Activated CD4-positive, CD25-positive, alpha-beta regulatory T cell treated with anti-CD3 and anti-CD28 coated beads, Interleukin-2, amount 50 U/mL, for 16 hours (primary cell): ENCODE measurements at regions not wholly inside any gene's neighbourhood (a gene's known extent, or its start where the extent isn't known, plus 50 kb on each side); places are given as distances from the start of the nearest gene placed in this dataset.
"Not testable (repeated sequence)": the region's sequence is repeated elsewhere in the genome, so short reads cannot be mapped to it uniquely, and the experiment has no call there.

Experiments
- DNase-seq: peaks from one replicate; pipeline ENCODE4 v3.0.0-alpha.2; 2020; ENCODE audit warnings: low read depth, low spot score

DNA sequence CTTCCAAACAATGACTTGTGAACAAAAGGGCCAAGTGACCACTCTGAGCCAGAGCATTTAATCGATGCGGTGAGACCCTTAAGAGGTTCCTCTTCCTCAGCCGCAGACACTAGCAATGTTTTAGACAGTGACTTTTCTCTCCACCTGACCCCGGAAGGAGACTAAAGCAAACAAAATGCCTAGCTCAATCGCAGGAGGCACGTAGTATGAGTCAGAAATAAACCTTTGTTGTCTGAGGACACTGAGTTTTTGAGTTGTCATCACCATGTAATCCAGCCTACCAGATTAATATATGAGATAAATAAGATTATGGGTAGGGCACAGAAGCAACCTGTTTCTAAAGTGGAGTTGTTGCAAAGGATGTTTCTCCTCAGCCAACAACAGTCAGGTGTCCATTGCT lies 326.2 kb upstream of the DUSP10 start:
- DNase-seq = no peak

DNA sequence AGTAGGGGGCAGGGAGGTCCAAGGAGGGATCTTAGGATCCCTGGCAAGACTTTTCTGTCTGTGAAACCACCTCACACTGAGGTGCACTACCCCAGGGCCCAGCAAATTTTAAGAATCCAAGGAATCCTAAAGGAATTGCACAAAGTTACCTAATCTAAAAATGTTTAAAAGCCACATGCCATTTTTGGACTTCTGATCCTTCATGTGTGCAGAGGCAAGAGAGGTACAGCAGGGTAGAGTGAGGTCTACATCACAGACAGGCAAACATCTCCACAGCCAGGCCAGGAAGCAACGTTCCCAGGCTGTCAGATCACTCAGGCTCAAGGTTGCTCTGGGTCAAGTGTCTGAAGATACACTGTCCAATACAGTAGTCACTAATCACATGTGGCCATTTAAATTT lies 324.6 kb upstream of the DUSP10 start:
- no peak for DNase-seq

- DNase-seq = no peak
These were observed 323.3 kb upstream of the DUSP10 start for GRCh38 chr1:222065234-222065633.

- DNase-seq = no peak
These were observed 322.7 kb upstream of the DUSP10 start for GRCh38 chr1:222064388-222065211.

DNA sequence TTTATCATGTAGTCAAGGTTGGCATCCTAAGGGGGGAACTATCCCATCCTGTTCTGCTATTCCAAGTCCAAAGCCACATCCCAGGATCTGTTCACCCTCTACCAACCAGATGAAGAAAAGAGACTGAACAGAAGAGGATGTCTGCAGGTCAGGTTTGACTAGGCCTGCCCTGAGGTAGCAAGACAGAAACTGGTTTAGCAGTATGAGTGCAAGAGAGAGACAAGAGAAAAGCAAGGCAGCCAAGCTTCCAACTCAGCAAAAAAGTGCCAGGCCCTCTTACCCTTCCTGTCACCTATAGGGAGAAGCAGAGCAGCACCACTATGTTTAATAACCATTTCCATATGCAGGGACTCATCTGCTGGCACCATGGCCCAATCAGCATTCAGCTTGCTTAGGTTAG lies 320.8 kb upstream of the DUSP10 start:
- DNase-seq = no peak

DNA sequence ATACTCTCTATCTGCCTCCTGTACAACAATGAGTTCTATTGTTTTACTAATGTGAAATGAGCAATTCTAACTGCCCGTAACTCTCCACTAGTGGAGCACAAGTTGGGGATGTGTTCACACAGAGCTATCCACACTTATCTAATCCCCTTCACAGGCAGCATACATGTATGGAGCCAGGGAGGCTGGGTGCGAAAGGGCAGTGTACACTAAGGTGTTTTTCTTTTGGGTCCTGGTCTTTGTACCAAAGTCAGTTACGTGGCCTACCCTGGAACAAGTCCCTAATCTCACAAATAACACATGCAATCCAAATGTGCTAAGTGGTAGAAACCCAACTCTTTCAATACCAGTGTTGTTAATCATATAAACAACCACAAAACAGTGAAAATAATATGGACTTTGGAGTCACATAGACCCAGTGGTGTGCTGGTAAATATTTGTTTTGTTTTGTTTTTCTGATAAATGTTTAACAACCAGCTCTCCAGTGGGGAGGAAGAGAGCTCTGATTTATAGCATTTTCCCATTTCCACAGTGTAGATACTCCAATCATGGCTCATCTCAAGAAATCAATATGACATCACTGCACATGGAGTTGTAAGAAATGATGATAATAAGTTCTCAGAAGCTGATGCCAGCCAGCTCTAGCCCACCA lies 319.9 kb upstream of the DUSP10 start:
- DNase-seq = no peak

DNA sequence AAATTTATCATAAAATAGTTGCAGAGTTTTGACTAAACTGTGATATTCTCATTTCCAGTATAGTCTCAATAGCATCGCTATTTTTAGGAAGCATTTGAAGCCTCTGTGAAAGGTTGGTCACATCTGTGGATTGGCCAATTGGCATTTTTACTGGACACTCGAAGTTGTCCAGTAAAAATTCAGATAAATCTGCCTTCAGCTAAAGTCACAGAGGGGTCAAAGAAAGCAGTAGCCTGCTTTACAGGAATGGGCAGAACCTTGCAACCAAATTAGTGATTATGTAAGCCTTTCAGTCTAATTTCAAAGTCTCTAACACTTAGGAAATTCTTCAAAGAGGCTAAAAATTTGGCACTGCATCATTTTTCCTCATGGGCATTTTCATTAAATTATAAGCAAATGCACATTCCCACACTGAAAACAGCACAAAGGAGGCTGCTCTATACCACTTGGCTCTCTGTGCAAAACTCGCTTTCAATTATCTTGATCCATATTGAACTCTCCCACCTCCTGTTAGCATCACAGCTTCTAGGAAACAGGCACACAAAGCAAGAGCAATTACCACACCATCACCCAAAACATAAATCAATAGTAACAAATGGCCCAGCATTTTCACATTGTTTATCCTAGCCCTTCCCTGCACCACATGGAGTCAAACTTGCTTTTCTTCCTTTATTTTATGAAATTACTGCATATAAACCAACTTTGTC lies 318.5 kb upstream of the DUSP10 start:
- no peak for DNase-seq

GRCh38 chr1:222058249-222058648 lies 316.4 kb upstream of the DUSP10 start:
- DNase-seq = no peak

DNA sequence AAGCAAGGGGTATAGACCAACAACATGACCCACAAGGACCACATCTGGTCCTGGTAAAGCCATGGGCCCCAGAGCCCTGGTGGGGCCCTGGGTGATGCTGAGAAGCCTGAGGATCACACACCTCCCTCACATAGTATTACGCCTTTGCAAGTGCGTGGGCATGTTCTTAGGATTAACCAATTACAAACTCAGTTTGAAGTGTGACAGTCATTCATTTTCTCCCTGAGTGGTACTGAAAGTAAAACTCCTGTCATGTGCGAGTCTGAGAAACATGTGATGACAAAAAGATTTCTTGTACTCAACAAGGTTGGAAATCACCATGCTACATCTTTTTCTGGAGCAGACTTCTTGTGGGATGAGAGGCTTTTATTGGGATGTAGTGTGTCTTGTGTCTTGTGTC lies 315.3 kb upstream of the DUSP10 start:
- DNase-seq = no peak

DNA sequence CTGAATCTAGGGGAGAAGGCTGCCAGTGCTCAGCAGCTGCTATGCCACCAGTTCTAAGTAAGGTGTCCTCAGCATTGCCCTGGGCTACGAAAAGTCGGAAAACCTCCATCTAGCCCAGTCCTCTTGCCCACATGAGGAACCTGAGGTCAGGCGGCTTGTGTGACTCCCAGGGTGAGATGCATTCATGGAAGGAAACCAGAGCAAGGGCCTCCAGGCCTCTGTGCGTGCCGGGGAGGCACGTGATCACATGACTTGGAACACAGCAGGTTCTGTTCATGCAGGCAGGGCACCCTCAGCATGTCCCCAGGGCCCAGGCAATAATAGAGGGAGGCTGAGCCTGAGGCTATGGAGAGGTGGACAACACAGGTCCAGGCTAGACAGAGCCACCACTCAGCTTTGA lies 312.5 kb upstream of the DUSP10 start:
- DNase-seq = no peak

- DNase-seq = no peak
These were observed 312.0 kb upstream of the DUSP10 start for GRCh38 chr1:222053790-222054294.

DNA sequence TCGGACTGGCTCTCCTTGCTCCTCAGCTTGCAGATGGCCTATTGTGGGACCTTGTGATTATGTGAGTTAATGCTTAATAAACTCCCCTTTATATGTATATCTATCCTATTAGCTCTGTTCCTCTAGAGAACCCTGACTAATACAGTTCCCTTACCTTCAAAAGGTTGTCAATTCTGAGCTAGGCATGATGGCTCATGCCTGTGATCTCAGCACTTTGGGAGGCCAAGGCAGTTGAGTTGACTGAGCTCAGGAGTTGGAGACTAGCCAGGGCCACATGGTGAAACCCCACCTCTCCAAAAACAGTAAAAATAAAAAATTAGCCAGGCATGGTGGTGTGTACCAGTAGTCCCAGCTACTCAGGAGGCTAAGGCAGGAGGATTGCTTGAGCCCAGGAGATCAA lies 309.4 kb upstream of the DUSP10 start:
- not testable (repeated sequence) for DNase-seq

- DNase-seq = not testable (repeated sequence)
These were observed 307.8 kb upstream of the DUSP10 start for GRCh38 chr1:222049661-222050060.

- DNase-seq = no peak
These were observed 307.3 kb upstream of the DUSP10 start for GRCh38 chr1:222049176-222049575.

GRCh38 chr1:222048094-222048595 lies 306.3 kb upstream of the DUSP10 start:
- DNase-seq = no peak

DNA sequence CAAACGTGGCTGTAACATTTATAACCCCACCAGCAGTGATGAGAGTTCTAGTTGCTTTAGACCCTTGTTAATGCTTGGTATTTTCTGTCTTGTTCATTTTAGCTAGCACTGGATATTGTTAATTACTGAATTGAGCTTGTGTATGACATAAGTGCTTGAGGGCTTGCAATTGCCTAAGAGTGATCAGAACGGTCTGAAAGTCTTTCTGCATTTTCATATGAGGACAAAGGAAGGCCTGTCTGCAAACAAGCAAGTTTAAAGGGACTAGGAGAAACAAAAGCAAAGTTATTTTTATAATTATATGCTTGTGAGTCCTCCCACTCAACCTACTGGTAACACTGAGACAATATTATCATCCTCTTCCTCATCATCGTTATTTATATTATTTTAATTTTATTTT lies 305.5 kb upstream of the DUSP10 start:
- no peak for DNase-seq

- no peak for DNase-seq
These were observed 304.9 kb upstream of the DUSP10 start for GRCh38 chr1:222046684-222047263.

GRCh38 chr1:222045786-222046185 lies 303.9 kb upstream of the DUSP10 start:
- no peak for DNase-seq

DNA sequence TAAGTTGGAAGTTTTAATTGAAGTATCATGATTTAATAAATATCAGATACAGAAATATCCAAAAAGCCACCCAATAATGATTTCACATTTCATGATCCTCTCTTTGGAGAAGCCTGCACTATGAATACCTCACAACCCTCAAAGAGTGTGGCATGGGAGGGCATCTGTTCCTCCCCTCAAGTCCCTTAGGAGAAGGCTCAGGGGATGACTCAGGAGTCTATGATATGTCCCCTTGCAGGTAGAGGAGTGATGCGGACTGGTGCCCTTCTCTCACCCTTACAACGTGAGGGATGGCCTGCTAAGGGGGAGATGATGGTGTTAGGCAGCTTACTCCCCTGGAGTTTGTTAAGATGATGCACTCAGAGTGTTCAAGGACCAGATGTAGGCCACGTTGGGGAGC lies 303.3 kb upstream of the DUSP10 start:
- DNase-seq = no peak

DNA sequence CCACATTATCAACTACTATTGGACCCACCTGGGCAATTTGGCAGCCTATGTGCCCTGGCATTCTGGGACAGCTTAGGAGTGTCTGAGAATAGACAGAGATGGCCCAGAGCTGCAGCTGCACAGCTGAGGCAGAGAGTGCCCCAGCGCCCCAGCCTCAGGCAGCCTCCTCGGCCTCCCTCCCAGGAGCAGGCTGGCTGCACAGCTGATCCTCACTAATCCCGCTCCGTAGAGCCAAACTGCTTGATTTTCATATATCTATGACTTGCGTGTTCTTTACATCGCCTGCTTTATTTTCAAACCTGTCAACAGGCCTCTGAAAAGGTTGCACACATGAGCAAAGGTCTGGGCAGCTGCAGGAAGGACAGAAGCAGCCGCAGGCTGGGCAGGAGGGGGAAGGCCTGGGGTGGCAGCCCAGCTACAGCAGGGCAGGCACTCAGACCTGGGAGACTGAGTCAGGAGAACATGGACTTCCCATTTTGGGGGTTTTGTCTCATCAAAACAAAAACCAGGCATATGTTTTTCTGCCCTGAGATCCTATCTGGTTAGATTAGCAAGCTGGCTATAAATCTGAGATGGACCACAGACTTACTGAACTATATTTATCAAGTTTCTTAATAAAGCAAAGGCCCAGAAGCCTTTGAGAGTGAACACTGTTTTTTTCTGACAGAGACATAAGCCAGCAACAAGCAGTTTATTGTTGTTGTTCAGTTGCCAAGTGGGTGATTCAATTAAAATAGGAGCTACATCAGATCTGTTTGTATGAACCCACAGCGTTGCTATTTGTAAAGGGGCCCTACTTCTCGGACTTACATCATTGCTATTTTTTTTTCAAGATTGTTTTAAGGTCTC lies 301.8 kb upstream of the DUSP10 start:
- DNase-seq = no peak

DNA sequence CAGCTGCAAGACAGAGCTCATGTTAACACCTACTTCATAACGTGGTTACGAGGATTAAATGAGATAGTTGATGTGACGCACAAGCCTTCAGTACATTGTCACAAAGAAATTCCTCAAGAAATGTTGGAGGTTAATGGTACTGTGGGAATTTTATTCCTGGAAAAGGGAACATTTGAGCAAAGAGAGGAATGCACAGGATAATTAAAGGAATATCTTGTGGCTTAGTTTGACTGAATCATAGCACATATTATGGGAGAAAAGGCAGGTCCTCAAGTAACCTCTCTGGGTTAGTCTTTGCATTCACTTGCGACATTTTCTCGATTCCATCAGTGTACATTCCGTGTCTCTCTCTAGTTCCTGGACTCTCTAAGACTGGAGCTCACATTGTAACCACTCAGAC lies 300.2 kb upstream of the DUSP10 start:
- no peak for DNase-seq
